ENCODE measurements at regions not wholly inside any gene's neighbourhood (a gene's known extent, or its start where the extent isn't known, plus 50 kb on each side); places are given as distances from the start of the nearest gene placed in this dataset.

GRCh38 chr10:70939441-70940003 lies 51.2 kb upstream of the PCBD1 start:
- no peak for DNase-seq

- DNase-seq = no peak
Measured at GRCh38 chr10:70940834-70941568, 52.6 kb upstream of the PCBD1 start.

- no peak for DNase-seq
Measured at GRCh38 chr10:70942125-70942524, 53.8 kb upstream of the PCBD1 start.

GRCh38 chr10:70942725-70943124 lies 54.4 kb upstream of the PCBD1 start:
- no peak for DNase-seq

GRCh38 chr10:70943249-70943648 lies 54.9 kb upstream of the PCBD1 start:
- DNase-seq = no peak

GRCh38 chr10:70943841-70944466 lies 55.6 kb upstream of the PCBD1 start:
- DNase-seq = no peak

GRCh38 chr10:70950037-70950436 lies 61.7 kb upstream of the PCBD1 start:
- DNase-seq = no peak

- DNase-seq = no peak
Measured at GRCh38 chr10:70950801-70951200, 62.4 kb upstream of the PCBD1 start.

GRCh38 chr10:70952401-70952800 lies 64.0 kb upstream of the PCBD1 start:
- DNase-seq = no peak

GRCh38 chr10:70952921-70953320 lies 64.6 kb upstream of the PCBD1 start:
- DNase-seq = no peak

GRCh38 chr10:70954381-70955176 lies 66.2 kb upstream of the PCBD1 start:
- no peak for DNase-seq

GRCh38 chr10:70956029-70956759 lies 67.8 kb upstream of the PCBD1 start:
- DNase-seq = no peak

- no peak for DNase-seq
Measured at GRCh38 chr10:70958396-70958795, 70.0 kb upstream of the PCBD1 start.

GRCh38 chr10:70960316-70960715 lies 72.0 kb upstream of the PCBD1 start:
- DNase-seq = no peak

GRCh38 chr10:70960783-70961570 lies 72.6 kb upstream of the PCBD1 start:
- no peak for DNase-seq

- no peak for DNase-seq
Measured at GRCh38 chr10:70962686-70963085, 74.3 kb upstream of the PCBD1 start.

- DNase-seq = no peak
Measured at GRCh38 chr10:70963271-70963670, 74.9 kb upstream of the PCBD1 start.

GRCh38 chr10:70964245-70964644 lies 75.9 kb upstream of the PCBD1 start:
- no peak for DNase-seq

- DNase-seq = no peak
Measured at GRCh38 chr10:70964881-70965280, 76.5 kb upstream of the PCBD1 start.

- DNase-seq = no peak
Measured at GRCh38 chr10:70965566-70965965, 77.2 kb upstream of the PCBD1 start.

- DNase-seq = no peak
Measured at GRCh38 chr10:70966646-70967553, 78.5 kb upstream of the PCBD1 start.
